HEK293 (cell line): ENCODE measurements at regions not wholly inside any gene's neighbourhood (a gene's known extent, or its start where the extent isn't known, plus 50 kb on each side); places are given as distances from the start of the nearest gene placed in this dataset.

Source experiments
- CTCF ChIA-PET: fragments of 350-600 bp; formaldehyde crosslinking; extraction: SDS; loops from one replicate; lab custom pipeline; 2021; ENCODE audit warnings: antibody characterized with exemption; lab: Yijun Ruan, JAX
- POLR2A ChIA-PET: fragments of 300-600 bp; formaldehyde crosslinking; extraction: SDS; loops from one replicate; lab custom pipeline; 2020; ENCODE audit warnings: antibody characterized with exemption, inconsistent platforms; lab: Yijun Ruan, JAX
- H3K27ac ChIP-seq: fragments of 200-500 bp; sonication (Bioruptor generic); 2 replicates; pipeline ENCODE4 v1.5.1; 2014; ENCODE audit warnings: low read depth, low read length, control low read depth, inconsistent platforms; ENCODE audit errors: extremely low read depth
- H3K36me3 ChIP-seq, 2 experiments: fragments of 200-500 bp in 1 of 2; sonication (Bioruptor generic) in 1 of 2; 1 replicate in 1 of 2; 2 replicates in 1 of 2; pipeline ENCODE4 v1.5.1; 2014 to 2017; ENCODE audit warnings: inconsistent platforms in 2 of 2, low read length in 2 of 2; ENCODE audit not compliant: control insufficient read depth in 2 of 2, insufficient read depth in 1 of 2
- H3K4me1 ChIP-seq: fragments of 200-500 bp; sonication (Bioruptor generic); 2 replicates; pipeline ENCODE4 v1.5.1; 2014; ENCODE audit warnings: mild to moderate bottlenecking, low read length, inconsistent platforms; ENCODE audit not compliant: control insufficient read depth, insufficient read depth
- H3K4me3 ChIP-seq: 2 replicates; pipeline ENCODE4 v1.5.1; 2011; ENCODE audit warnings: low read depth, mild to moderate bottlenecking, control low read depth, low read length, moderate library complexity
- H3K9me3 ChIP-seq: fragments of 200-500 bp; sonication (Bioruptor generic); 2 replicates; pipeline ENCODE4 v1.5.1; 2014; ENCODE audit warnings: low read depth, low read length, inconsistent platforms; ENCODE audit not compliant: control insufficient read depth, insufficient read depth
- WT1 ChIP-seq: fragments of 450-650 bp; formaldehyde crosslinking; IDR thresholded peaks from 2 replicates; pipeline ENCODE4 v1.5.1; 2016; ENCODE audit warnings: missing biosample characterization, missing genetic modification characterization
- ZBTB11 ChIP-seq: fragments of 450-650 bp; formaldehyde crosslinking; conservative IDR thresholded peaks from 2 replicates; pipeline ENCODE4 v1.5.1; 2016; ENCODE audit warnings: low read depth, missing biosample characterization, missing genetic modification characterization
- ZBTB26 ChIP-seq: fragments of 450-650 bp; formaldehyde crosslinking; optimal IDR thresholded peaks from 2 replicates; pipeline ENCODE3; 2016; ENCODE audit warnings: missing biosample characterization, mild to moderate bottlenecking, missing genetic modification characterization
- ZBTB48 ChIP-seq: fragments of 450-650 bp; formaldehyde crosslinking; IDR thresholded peaks from 2 replicates; pipeline ENCODE4 v1.5.1; 2016; ENCODE audit warnings: missing biosample characterization, missing genetic modification characterization
- ZBTB8A ChIP-seq: fragments of 450-650 bp; formaldehyde crosslinking; IDR thresholded peaks from 2 replicates; pipeline ENCODE4 v1.5.1; 2016; ENCODE audit warnings: missing biosample characterization, missing genetic modification characterization
- ZEB2 ChIP-seq: fragments of 450-650 bp; formaldehyde crosslinking; IDR thresholded peaks from 2 replicates; pipeline ENCODE4 v1.5.1; 2016; ENCODE audit warnings: missing biosample characterization, missing genetic modification characterization
- ZFP69B ChIP-seq: fragments of 450-650 bp; formaldehyde crosslinking; IDR thresholded peaks from 2 replicates; pipeline ENCODE4 v1.5.1; 2016; ENCODE audit warnings: missing biosample characterization, missing genetic modification characterization
- ZIC2 ChIP-seq: fragments of 450-650 bp; formaldehyde crosslinking; IDR thresholded peaks from 2 replicates; pipeline ENCODE4 v1.5.1; 2016; ENCODE audit warnings: missing biosample characterization, missing genetic modification characterization
- ZNF174 ChIP-seq: fragments of 450-650 bp; formaldehyde crosslinking; IDR thresholded peaks from 2 replicates; pipeline ENCODE4 v1.5.0; 2017; ENCODE audit warnings: missing biosample characterization, mild to moderate bottlenecking, missing genetic modification characterization
- ZNF23 ChIP-seq: fragments of 450-650 bp; formaldehyde crosslinking; IDR thresholded peaks from 2 replicates; pipeline ENCODE4 v1.5.1; 2016; ENCODE audit warnings: missing biosample characterization, missing genetic modification characterization, borderline replicate concordance
- ZNF239 ChIP-seq: fragments of 450-650 bp; formaldehyde crosslinking; IDR thresholded peaks from 2 replicates; pipeline ENCODE4 v1.5.1; 2016; ENCODE audit warnings: missing biosample characterization, missing genetic modification characterization
- ZNF366 ChIP-seq: fragments of 450-650 bp; formaldehyde crosslinking; conservative IDR thresholded peaks from 2 replicates; pipeline ENCODE4 v1.5.1; 2016; ENCODE audit warnings: missing biosample characterization, missing genetic modification characterization
- ZNF394 ChIP-seq: fragments of 450-650 bp; formaldehyde crosslinking; IDR thresholded peaks from 2 replicates; pipeline ENCODE4 v1.5.1; 2016; ENCODE audit warnings: missing biosample characterization, missing genetic modification characterization, mild to moderate bottlenecking, moderate library complexity, borderline replicate concordance
- ZNF513 ChIP-seq: fragments of 450-650 bp; IDR thresholded peaks from 2 replicates; pipeline ENCODE4 v1.5.1; 2018; ENCODE audit warnings: missing biosample characterization, missing genetic modification characterization
- ZNF521 ChIP-seq: fragments of 450-650 bp; formaldehyde crosslinking; IDR thresholded peaks from 2 replicates; pipeline ENCODE4 v1.5.1; 2017; ENCODE audit warnings: missing biosample characterization, mild to moderate bottlenecking, missing genetic modification characterization
- ZNF549 ChIP-seq: fragments of 450-650 bp; IDR thresholded peaks from 2 replicates; pipeline ENCODE4 v1.5.1; 2018; ENCODE audit warnings: missing biosample characterization, missing genetic modification characterization, mild to moderate bottlenecking, inconsistent platforms, moderate library complexity
- ZNF560 ChIP-seq: fragments of 450-650 bp; formaldehyde crosslinking; IDR thresholded peaks from 2 replicates; pipeline ENCODE4 v1.5.1; 2017; ENCODE audit warnings: missing biosample characterization, missing genetic modification characterization, borderline replicate concordance
- ZNF571 ChIP-seq: fragments of 450-650 bp; formaldehyde crosslinking; IDR thresholded peaks from 2 replicates; pipeline ENCODE4 v1.5.0; 2017; ENCODE audit warnings: missing biosample characterization, missing genetic modification characterization
- ZNF664 ChIP-seq: fragments of 450-650 bp; formaldehyde crosslinking; IDR thresholded peaks from 2 replicates; pipeline ENCODE4 v1.5.1; 2016; ENCODE audit warnings: missing biosample characterization, missing genetic modification characterization
- ZNF768 ChIP-seq: fragments of 450-650 bp; formaldehyde crosslinking; IDR thresholded peaks from 2 replicates; pipeline ENCODE4 v1.5.1; 2018; ENCODE audit warnings: missing biosample characterization, mild to moderate bottlenecking, missing genetic modification characterization
- ZSCAN16 ChIP-seq: fragments of 450-650 bp; formaldehyde crosslinking; IDR thresholded peaks from 2 replicates; pipeline ENCODE4 v1.5.1; 2016; ENCODE audit warnings: missing biosample characterization, missing genetic modification characterization
- TF ChIP-seq, protein P1 (sequence below): fragments of 450-650 bp; formaldehyde crosslinking; IDR thresholded peaks from 2 replicates; pipeline ENCODE4 v1.5.1; 2016; ENCODE audit warnings: missing biosample characterization, missing genetic modification characterization

- TF ChIP-seq ZBTB26 (tag by site-specific recombination), result no peak
- no peak for TF ChIP-seq ZNF664 (tag by site-specific recombination)
- no peak for TF ChIP-seq ZNF23 (tag by site-specific recombination)
- no peak for TF ChIP-seq ZNF571
- TF ChIP-seq ZNF513 (tag by site-specific recombination), result no peak
- TF ChIP-seq, all 188 proteins: peak for 0
Observed at GRCh38 chr15:70306582-70306981, 208.9 kb upstream of the TLE3 start (continued).

GRCh38 chr15:70306081-70306480 is 208.4 kb upstream of the TLE3 start:
- no peak overlapping the region for H3K4me3 ChIP-seq
- no peaks in the 10 kb centered on the region for H3K4me1 ChIP-seq
- ChIA-PET POLR2A (no interaction called here), CTCF (no interaction called here)
- H3K36me3 ChIP-seq, result no peaks in the 10 kb centered on the region; a peak in 1 of 3 replicates
- no peak overlapping the region for H3K27ac ChIP-seq
- H3K9me3 ChIP-seq, result no peaks in the 10 kb centered on the region
- TF ChIP-seq WT1 (no peak), ZNF521 (tag by site-specific recombination) (no peak), ZNF394 (tag by site-specific recombination) (no peak), ZFP69B (tag by site-specific recombination) (no peak), ZBTB11 (tag by site-specific recombination) (no peak), ZNF366 (no peak), ZIC2 (no peak), ZNF571 (no peak), ZNF174 (tag by site-specific recombination) (no peak), ZNF239 (no peak), ZNF549 (tag by site-specific recombination) (no peak), ZNF560 (tag by site-specific recombination) (no peak), ZBTB8A (no peak), ZNF513 (tag by site-specific recombination) (no peak), ZEB2 (tag by site-specific recombination) (no peak), ZNF768 (no peak), ZBTB48 (no peak), ZSCAN16 (tag by site-specific recombination) (no peak)
- TF ChIP-seq, protein P1, sequence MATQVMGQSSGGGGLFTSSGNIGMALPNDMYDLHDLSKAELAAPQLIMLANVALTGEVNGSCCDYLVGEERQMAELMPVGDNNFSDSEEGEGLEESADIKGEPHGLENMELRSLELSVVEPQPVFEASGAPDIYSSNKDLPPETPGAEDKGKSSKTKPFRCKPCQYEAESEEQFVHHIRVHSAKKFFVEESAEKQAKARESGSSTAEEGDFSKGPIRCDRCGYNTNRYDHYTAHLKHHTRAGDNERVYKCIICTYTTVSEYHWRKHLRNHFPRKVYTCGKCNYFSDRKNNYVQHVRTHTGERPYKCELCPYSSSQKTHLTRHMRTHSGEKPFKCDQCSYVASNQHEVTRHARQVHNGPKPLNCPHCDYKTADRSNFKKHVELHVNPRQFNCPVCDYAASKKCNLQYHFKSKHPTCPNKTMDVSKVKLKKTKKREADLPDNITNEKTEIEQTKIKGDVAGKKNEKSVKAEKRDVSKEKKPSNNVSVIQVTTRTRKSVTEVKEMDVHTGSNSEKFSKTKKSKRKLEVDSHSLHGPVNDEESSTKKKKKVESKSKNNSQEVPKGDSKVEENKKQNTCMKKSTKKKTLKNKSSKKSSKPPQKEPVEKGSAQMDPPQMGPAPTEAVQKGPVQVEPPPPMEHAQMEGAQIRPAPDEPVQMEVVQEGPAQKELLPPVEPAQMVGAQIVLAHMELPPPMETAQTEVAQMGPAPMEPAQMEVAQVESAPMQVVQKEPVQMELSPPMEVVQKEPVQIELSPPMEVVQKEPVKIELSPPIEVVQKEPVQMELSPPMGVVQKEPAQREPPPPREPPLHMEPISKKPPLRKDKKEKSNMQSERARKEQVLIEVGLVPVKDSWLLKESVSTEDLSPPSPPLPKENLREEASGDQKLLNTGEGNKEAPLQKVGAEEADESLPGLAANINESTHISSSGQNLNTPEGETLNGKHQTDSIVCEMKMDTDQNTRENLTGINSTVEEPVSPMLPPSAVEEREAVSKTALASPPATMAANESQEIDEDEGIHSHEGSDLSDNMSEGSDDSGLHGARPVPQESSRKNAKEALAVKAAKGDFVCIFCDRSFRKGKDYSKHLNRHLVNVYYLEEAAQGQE (tag by site-specific recombination), result no peak
